ENCODE measurements at regions not wholly inside any gene's neighbourhood (a gene's known extent, or its start where the extent isn't known, plus 50 kb on each side); places are given as distances from the start of the nearest gene placed in this dataset.
"Not testable (repeated sequence)": the region's sequence is repeated elsewhere in the genome, so short reads cannot be mapped to it uniquely, and the experiment has no call there.

GRCh38 chr11:134657631-134658030 is 245.6 kb upstream of the B3GAT1 start:
- DNase-seq (ENCODE audit: low spot score), result no peak
- Histone ChIP-seq H3K9me3 (ENCODE audit: severe bottlenecking) (no peaks in the 10 kb centered on the region), H3K27ac (ENCODE audit: poor library complexity, severe bottlenecking) (no peak overlapping the region), H3K36me3 (ENCODE audit: low read depth) (no peaks in the 10 kb centered on the region), H3K4me1 (ENCODE audit: insufficient read depth, poor library complexity, severe bottlenecking) (no peaks in the 10 kb centered on the region), H3K27me3 (ENCODE audit: insufficient read depth, poor library complexity, severe bottlenecking) (no peaks in the 10 kb centered on the region), H3K4me3 (ENCODE audit: severe bottlenecking) (no peak overlapping the region)
- no peak for ATAC-seq (ENCODE audit: low read depth)
- TF ChIP-seq CTCF (IDR thresholded peaks at IDR 0.05; ENCODE audit: poor library complexity, severe bottlenecking), result no peak

GRCh38 chr11:134656861-134657540 is 245.0 kb upstream of the B3GAT1 start:
- no peak for TF ChIP-seq CTCF (IDR thresholded peaks at IDR 0.05; ENCODE audit: poor library complexity, severe bottlenecking)
- H3K4me1 ChIP-seq (ENCODE audit: insufficient read depth, poor library complexity, severe bottlenecking), result no peaks in the 10 kb centered on the region
- H3K9me3 ChIP-seq (ENCODE audit: severe bottlenecking), result no peaks in the 10 kb centered on the region
- no peaks in the 10 kb centered on the region for H3K36me3 ChIP-seq (ENCODE audit: low read depth)
- no peak overlapping the region for H3K4me3 ChIP-seq (ENCODE audit: severe bottlenecking)
- H3K27ac ChIP-seq (ENCODE audit: poor library complexity, severe bottlenecking), result no peak overlapping the region
- DNase-seq (ENCODE audit: low spot score) (no peak), ATAC-seq (ENCODE audit: low read depth) (no peak)
- H3K27me3 ChIP-seq (ENCODE audit: insufficient read depth, poor library complexity, severe bottlenecking), result peaks cover under 1% of the 10 kb centered on the region

GRCh38 chr11:134656086-134656840 is 244.2 kb upstream of the B3GAT1 start:
- H3K4me1 ChIP-seq (ENCODE audit: insufficient read depth, poor library complexity, severe bottlenecking); ATAC-seq (ENCODE audit: low read depth); H3K4me3 ChIP-seq (ENCODE audit: severe bottlenecking); H3K36me3 ChIP-seq (ENCODE audit: low read depth); H3K27me3 ChIP-seq (ENCODE audit: insufficient read depth, poor library complexity, severe bottlenecking); H3K9me3 ChIP-seq (ENCODE audit: severe bottlenecking); H3K27ac ChIP-seq (ENCODE audit: poor library complexity, severe bottlenecking); DNase-seq (ENCODE audit: low spot score): not testable (repeated sequence)

- Histone ChIP-seq H3K27ac (ENCODE audit: poor library complexity, severe bottlenecking) (no peak overlapping the region), H3K36me3 (ENCODE audit: low read depth) (no peaks in the 10 kb centered on the region), H3K4me1 (ENCODE audit: insufficient read depth, poor library complexity, severe bottlenecking) (no peaks in the 10 kb centered on the region), H3K4me3 (ENCODE audit: severe bottlenecking) (no peak overlapping the region), H3K9me3 (ENCODE audit: severe bottlenecking) (no peaks in the 10 kb centered on the region), H3K27me3 (ENCODE audit: insufficient read depth, poor library complexity, severe bottlenecking) (peaks cover 5% of the 10 kb centered on the region)
- no peak for DNase-seq (ENCODE audit: low spot score)
- 0 out of 3 replicates have a peak, but pooled peaks have one; percentile 25 for ATAC-seq (ENCODE audit: low read depth)
- no peak for TF ChIP-seq CTCF (IDR thresholded peaks at IDR 0.05; ENCODE audit: poor library complexity, severe bottlenecking)
Observed at GRCh38 chr11:134655189-134655989, 243.3 kb upstream of the B3GAT1 start.

- no peaks in the 10 kb centered on the region for H3K36me3 ChIP-seq (ENCODE audit: low read depth)
- peaks cover 5% of the 10 kb centered on the region for H3K27me3 ChIP-seq (ENCODE audit: insufficient read depth, poor library complexity, severe bottlenecking)
- H3K27ac ChIP-seq (ENCODE audit: poor library complexity, severe bottlenecking), result no peak overlapping the region
- H3K4me1 ChIP-seq (ENCODE audit: insufficient read depth, poor library complexity, severe bottlenecking), result no peaks in the 10 kb centered on the region
- ATAC-seq (ENCODE audit: low read depth) (no peak), DNase-seq (ENCODE audit: low spot score) (no peak)
- TF ChIP-seq CTCF (IDR thresholded peaks at IDR 0.05; ENCODE audit: poor library complexity, severe bottlenecking), result no peak
- no peaks in the 10 kb centered on the region for H3K9me3 ChIP-seq (ENCODE audit: severe bottlenecking)
- H3K4me3 ChIP-seq (ENCODE audit: severe bottlenecking), result no peak overlapping the region
Observed at GRCh38 chr11:134654161-134654915, 242.3 kb upstream of the B3GAT1 start.
